GM21723 (cell line): ENCODE measurements at regions not wholly inside any gene's neighbourhood (a gene's known extent, or its start where the extent isn't known, plus 50 kb on each side); places are given as distances from the start of the nearest gene placed in this dataset.
"Not testable (repeated sequence)": the region's sequence is repeated elsewhere in the genome, so short reads cannot be mapped to it uniquely, and the experiment has no call there.

ENCODE experiments used
- ATAC-seq: cut with Tn5 transposase; IDR thresholded peaks from one replicate; pipeline ENCODE4 v1.9.1; 2021; ENCODE audit warnings: mild to moderate bottlenecking, moderate library complexity; ENCODE audit not compliant: unreplicated experiment

DNA sequence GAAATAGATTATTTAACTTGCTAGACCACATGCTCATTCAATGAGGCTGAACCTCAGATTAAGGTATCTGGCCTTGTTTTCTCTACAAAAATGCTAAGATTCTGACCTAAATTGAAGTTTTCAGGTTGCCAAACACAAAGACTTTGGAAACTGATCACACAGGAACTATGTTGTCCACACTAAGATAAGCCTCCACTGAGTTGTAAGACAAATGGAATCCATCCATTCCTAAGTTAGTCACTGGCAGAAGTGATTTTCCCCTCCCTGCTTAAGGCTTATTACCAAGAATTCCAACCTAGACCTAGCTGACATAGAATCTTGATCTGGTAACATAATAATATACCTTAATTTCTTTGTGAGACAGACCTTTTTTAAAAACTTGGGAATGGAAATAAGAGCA is 608.1 kb downstream of the TENT5A start:
- no peak for ATAC-seq

DNA sequence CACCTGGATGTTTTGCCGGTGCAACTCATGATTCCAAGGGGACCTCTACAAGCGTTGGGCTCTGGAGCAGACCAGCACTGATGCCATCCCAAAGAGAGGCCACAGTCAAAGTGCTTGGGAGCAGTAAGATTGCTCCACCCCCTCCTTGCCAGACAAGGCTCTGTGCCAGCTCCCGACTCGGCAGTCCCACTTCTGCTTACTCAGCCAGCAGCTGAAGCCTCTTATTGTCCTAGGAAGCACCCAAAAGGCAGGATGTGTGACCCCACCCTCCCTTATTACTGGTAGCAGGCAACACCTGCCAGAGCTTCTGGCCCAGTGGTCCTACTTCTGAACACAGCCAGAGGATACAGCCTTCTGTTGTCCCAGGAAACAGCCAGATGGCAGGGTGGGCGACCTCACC is 614.2 kb downstream of the TENT5A start:
- no peak for ATAC-seq

- no peak for ATAC-seq
Measured at GRCh38 chr6:81130969-81131368, 621.5 kb downstream of the TENT5A start.

DNA sequence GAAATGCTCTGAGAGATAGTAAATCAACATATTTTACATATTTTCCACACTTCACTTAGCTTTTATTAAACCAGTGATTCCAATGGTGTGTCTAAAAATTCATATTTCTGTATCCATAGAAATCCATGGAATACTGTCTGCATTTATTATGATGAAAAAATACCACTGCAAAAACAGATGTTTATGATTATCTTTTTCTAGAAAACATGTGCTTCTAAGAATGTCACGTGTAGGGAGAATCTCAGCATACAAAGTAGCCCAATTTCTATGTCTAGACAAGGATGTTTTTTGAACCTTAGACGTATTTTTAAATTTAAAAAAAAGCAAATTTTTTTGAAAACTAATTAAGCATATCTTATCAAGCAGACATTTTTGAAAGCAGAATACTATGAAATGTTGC is 622.4 kb downstream of the TENT5A start:
- ATAC-seq: no peak

GRCh38 chr6:81128671-81129070 is 623.8 kb downstream of the TENT5A start:
- no peak for ATAC-seq

DNA sequence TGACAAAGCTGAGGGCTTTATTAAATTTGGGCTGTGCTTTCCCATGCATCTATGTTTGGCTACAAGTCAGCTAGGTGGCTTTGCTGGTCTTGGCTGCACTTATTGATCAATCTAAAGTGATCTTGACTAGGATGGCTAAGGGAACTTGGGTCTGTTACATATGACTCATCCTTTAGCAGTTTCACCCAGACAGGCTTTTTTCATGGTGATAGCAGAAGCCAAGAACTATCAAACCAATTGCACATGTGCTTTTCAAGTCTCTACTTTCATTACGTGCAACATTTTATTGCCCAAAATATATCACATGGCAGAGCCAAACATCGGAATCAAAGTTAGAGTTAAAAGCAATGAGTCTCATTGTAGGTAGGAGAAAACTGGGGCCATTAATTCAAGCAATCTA is 626.3 kb downstream of the TENT5A start:
- no peak for ATAC-seq

DNA sequence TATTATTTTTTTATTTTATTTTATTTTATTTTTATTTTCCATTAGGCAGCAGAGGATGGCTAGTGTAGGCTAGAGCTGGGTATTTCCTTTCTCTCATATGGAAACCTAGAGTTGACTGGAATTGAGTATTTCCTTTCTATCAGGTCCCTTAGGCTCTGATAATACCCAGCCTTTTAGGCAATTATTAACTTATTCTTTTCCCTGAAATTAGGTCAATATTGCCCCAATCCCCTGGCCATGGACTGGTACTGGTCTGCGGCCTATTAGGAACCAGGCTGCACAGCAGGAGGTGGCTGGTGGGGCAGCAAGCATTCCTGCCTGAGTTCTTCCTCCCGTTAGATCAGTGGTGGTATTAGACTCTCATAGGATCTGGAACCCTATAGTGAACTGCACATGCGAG is 632.2 kb downstream of the TENT5A start:
- no peak for ATAC-seq

- ATAC-seq: no peak
Measured at GRCh38 chr6:81105998-81106397, 646.5 kb downstream of the TENT5A start.

GRCh38 chr6:81098109-81098814 is 654.2 kb downstream of the TENT5A start:
- ATAC-seq: no peak

GRCh38 chr6:81096464-81096863 is 656.0 kb downstream of the TENT5A start:
- not testable (repeated sequence) for ATAC-seq

DNA sequence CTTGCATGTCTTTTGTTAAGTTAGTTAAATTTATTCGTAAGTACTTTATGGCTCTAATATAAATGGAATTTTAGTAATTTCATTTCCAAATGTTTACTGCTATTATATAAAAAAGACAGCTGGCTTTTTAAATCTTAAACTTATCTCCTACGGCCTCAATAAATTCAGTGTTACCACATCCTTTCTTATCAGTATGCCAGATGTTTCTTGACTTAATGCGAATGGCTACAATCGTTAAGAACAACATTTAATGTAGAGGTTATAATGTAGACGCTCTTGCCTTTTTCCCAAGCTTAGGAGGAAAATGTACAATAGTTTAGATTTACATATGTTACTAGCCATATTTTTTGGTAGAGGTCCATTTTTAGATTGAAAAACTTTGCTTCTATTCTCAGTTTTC is 659.4 kb downstream of the TENT5A start:
- no peak for ATAC-seq

GRCh38 chr6:81088145-81088544 is 664.3 kb downstream of the TENT5A start:
- no peak for ATAC-seq

DNA sequence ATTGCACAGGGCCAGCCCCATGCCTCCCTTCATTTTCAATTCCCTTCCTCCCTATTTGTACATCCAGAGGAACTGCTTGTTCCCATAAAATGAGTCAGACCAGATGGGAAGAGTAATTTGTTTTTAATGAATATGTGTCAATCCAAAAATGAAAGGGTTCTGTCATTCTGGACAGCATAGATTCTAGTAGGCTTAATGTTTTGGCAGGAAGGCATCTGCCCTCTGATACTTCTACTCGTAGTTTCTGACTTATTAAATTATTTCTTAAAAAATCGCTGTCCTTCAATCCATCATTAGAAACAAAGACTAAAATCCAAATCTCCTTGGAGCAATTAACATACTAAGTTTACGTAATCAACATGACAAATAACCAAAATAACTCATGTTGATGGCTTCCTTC is 665.5 kb downstream of the TENT5A start:
- no peak for ATAC-seq

- no peak for ATAC-seq
Measured at GRCh38 chr6:81085431-81085790, 667.1 kb downstream of the TENT5A start.

DNA sequence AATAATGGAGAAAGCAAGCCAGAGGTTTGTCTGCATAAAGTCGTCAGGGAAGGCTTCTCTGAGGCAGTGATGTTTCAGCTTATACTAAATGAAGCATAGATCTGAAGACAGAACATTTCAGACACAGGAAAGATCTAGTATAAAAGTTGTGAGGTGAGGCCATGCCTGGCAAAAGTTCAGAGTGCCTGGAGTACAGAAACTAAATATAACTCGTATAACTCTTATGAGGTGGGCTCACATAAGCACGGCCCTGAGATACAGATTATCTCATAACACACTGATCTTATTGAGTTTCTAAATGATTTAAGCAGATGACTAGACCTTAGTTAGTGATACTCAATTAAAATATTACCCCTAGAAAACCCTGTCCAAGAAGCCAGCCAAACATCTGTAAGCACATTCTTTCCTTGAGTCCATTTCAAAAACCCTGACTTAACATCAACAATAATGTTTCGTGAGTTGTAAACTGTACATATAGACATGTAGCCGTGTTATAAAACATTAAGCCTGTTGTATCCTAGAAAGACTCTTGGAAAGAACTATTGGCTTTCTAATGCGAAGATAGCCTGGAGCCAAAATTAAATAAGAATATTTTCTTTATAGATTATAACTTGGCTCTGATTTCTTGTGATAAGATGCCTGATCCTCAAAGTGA is 667.6 kb downstream of the TENT5A start:
- ATAC-seq: no peak

DNA sequence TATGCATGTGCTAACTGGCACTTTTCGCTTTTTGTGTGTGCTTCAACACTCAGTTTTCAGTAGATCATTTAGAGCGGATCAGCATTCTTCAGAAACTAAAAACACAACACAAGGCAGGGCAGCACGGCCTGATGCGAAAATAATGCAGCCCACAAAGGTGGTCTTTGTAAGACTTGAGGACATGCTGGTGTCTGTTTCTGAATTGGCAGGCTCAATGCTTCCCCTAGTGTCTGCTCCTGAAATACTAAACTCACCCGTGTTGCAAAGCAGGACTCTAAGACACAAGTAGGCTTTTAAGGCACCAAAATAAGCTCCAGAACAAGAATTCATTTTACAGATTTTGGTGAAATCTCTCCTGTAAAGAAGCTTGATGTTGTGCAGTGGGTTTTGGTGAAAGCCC is 676.5 kb downstream of the TENT5A start:
- no peak for ATAC-seq

GRCh38 chr6:81073318-81073717 is 679.2 kb downstream of the TENT5A start:
- no peak for ATAC-seq

DNA sequence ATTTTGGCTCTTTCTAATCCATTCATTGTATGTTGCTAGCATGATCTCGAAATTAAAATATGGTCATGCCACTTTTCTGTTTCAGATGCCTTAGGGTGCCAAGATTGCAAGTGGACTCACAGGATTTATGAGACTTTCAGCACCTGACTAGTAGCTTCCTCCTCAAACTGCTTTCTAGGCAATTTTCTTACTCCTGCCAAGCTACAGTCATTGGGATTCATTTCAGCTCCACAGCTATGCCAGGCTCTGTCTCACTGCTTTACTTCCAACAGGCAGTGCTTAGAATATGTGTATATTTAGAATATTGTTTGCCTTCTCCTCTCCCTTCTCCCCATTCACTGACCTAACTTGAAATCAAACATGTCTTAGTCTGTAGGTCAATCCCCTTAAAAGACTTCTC is 681.4 kb downstream of the TENT5A start:
- ATAC-seq: no peak

DNA sequence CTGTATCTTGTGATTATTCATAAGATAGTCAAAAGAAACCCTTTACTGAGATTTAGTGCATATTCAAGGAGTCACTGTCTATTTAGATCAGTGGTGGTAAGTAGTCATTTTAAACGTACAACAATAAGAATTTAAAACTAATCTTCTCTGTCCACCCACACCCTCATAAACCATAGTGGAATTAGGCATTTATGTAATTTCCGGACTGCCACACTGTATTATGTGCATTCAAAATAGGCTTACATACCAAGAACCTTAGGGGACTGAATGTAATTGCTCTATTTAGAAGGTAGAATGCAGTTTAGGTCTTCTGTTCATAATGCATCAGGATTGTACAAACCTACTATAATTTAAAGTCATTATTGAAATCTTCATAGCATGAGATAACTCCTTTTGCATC is 685.4 kb downstream of the TENT5A start:
- no peak for ATAC-seq

DNA sequence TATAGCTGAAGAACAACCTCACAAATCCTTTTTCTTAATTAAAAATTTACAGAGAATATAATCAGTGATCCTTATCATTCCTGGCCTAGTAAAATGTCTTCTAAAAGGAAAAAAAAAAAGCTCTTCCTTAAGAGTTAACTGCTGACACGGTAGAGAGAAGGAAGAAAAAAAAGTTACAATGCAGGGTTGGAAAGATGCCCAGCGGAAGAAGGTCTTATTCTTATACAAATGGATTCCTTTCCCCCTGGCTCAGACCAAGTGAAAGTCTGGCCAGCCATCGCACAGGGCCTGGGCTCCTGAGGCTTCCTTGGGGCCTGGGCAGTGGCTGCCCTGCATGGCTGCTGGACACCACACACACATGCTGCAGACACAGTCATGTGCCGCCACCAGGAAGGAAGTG is 688.6 kb downstream of the TENT5A start:
- no peak for ATAC-seq

- ATAC-seq: no peak
Measured at GRCh38 chr6:81054036-81054435, 698.4 kb downstream of the TENT5A start.

- ATAC-seq: no peak
Measured at GRCh38 chr6:81051952-81052351, 700.5 kb downstream of the TENT5A start.
